B cell (primary cell): ENCODE measurements at regions not wholly inside any gene's neighbourhood (a gene's known extent, or its start where the extent isn't known, plus 50 kb on each side); places are given as distances from the start of the nearest gene placed in this dataset.

Experiments used
- ATAC-seq: fragments of 200-7000 bp; cut with Tn5 transposase; one replicate; pipeline ENCODE4 v1.10.0; 2021; ENCODE audit warnings: low read depth, mild to moderate bottlenecking, moderate number of reproducible peaks, moderate library complexity
- CTCF ChIA-PET: fragments of 350-600 bp; sonication (Branson Sonifier 250); formaldehyde crosslinking; loops from one replicate; lab custom pipeline; 2021; ENCODE audit warnings: antibody characterized with exemption, inconsistent platforms; lab: Charles Lee
- POLR2A ChIA-PET: fragments of 350-600 bp; sonication (Branson Sonifier 250); formaldehyde crosslinking; loops from one replicate; lab custom pipeline; 2021; ENCODE audit warnings: antibody characterized with exemption; lab: Charles Lee
- DNase-seq: peaks from one replicate; pipeline ENCODE4 v3.0.0; 2013
- H2AFZ ChIP-seq: 2 replicates; pipeline ENCODE4 v1.6.1; 2012; ENCODE audit warnings: mild to moderate bottlenecking, low read depth, low read length; ENCODE audit not compliant: insufficient read depth, poor library complexity, severe bottlenecking
- H3K27ac ChIP-seq, 2 donors: 1 replicate in 1 of 2; 2 replicates in 1 of 2; pipeline ENCODE4 v1.5.1; 2012 to 2013; ENCODE audit warnings: low read length in 2 of 2, mild to moderate bottlenecking in 2 of 2, moderate library complexity in 1 of 2
- H3K27me3 ChIP-seq, 4 experiments: fragments of 200-600 bp in 1 of 4; sonication (generic) in 1 of 4; replicated peaks in 1 of 4; 1 replicate in 2 of 4; 2 replicates in 2 of 4; pipeline versions ENCODE4 v1.6.1 to v1.7.0; 2013 to 2016; ENCODE audit warnings: low read length in 3 of 4, mild to moderate bottlenecking in 2 of 4, mixed read lengths in 1 of 4, moderate library complexity in 1 of 4; ENCODE audit not compliant: insufficient read depth in 4 of 4, control insufficient read depth in 3 of 4; ENCODE audit errors: control extremely low read depth in 1 of 4
- H3K36me3 ChIP-seq, 2 experiments: replicated peaks in 1 of 2; 1 replicate in 1 of 2; 2 replicates in 1 of 2; pipeline versions ENCODE4 v1.6.1 to v1.7.1; 2013; ENCODE audit warnings: low read length in 1 of 2; ENCODE audit not compliant: insufficient read depth in 2 of 2, control insufficient read depth in 1 of 2; ENCODE audit errors: control extremely low read depth in 1 of 2, extremely low read depth in 1 of 2
- H3K4me1 ChIP-seq, 2 donors: fragments of 200-600 bp in 1 of 2; sonication (generic) in 1 of 2; 1 replicate in 1 of 2; 2 replicates in 1 of 2; pipeline versions ENCODE4 v1.5.1 to v1.6.1; 2013 to 2017; ENCODE audit warnings: low read length in 2 of 2; ENCODE audit not compliant: control insufficient read depth in 2 of 2, insufficient read depth in 2 of 2
- H3K4me2 ChIP-seq: replicated peaks from 2 replicates; pipeline ENCODE3; 2012; ENCODE audit warnings: mild to moderate bottlenecking, low read depth, low read length; ENCODE audit not compliant: poor library complexity, severe bottlenecking
- H3K4me3 ChIP-seq, 5 experiments: fragments of 200-600 bp in 1 of 5; sonication (generic) in 1 of 5; 1 replicate in 3 of 5; 2 replicates in 2 of 5; pipeline versions ENCODE4 v1.5.1 to v1.7.0; 2011 to 2016; ENCODE audit warnings: low read length in 4 of 5, mild to moderate bottlenecking in 4 of 5, low read depth in 2 of 5, control low read depth in 1 of 5, moderate library complexity in 1 of 5; ENCODE audit not compliant: insufficient read depth in 1 of 5; ENCODE audit errors: control extremely low read depth in 1 of 5, extremely low read depth in 1 of 5
- H3K79me2 ChIP-seq: fragments of 200-600 bp; sonication (generic); one replicate; pipeline ENCODE4 v1.6.0; 2016; ENCODE audit warnings: low read length; ENCODE audit not compliant: control insufficient read depth, insufficient read depth
- H3K9ac ChIP-seq: fragments of 200-600 bp; sonication (generic); 2 replicates; pipeline ENCODE4 v1.6.1; 2017; ENCODE audit warnings: mild to moderate bottlenecking, low read length, moderate library complexity
- H3K9me3 ChIP-seq, 3 donors: one replicate each; pipeline versions ENCODE4 v1.6.1 to v1.7.1; 2013; ENCODE audit warnings: low read length in 2 of 3; ENCODE audit not compliant: control insufficient read depth in 2 of 3, insufficient read depth in 1 of 3; ENCODE audit errors: control extremely low read depth in 1 of 3
- H4K20me1 ChIP-seq: 2 replicates; pipeline ENCODE4 v1.6.0; 2012; ENCODE audit warnings: mild to moderate bottlenecking, low read length; ENCODE audit not compliant: insufficient read depth, control insufficient read depth, poor library complexity, severe bottlenecking
- H3K27ac Mint-ChIP-seq: one replicate; pipeline ENCODE4 v1.8.0; 2021; ENCODE audit warnings: mixed read lengths
- H3K27me3 Mint-ChIP-seq: one replicate; pipeline ENCODE4 v1.8.0; 2021; ENCODE audit warnings: mixed read lengths
- H3K4me1 Mint-ChIP-seq: one replicate; pipeline ENCODE4 v1.8.0; 2021; ENCODE audit warnings: mixed read lengths
- H3K4me3 Mint-ChIP-seq: one replicate; pipeline ENCODE4 v1.8.0; 2021; ENCODE audit warnings: mixed read lengths
- H3K9me3 Mint-ChIP-seq: one replicate; pipeline ENCODE4 v1.8.0; 2022; ENCODE audit warnings: mixed read lengths; ENCODE audit not compliant: insufficient read depth
- EZH2 ChIP-seq: IDR thresholded peaks from 2 replicates; pipeline ENCODE4 v1.6.1; 2012; ENCODE audit warnings: borderline replicate concordance, low read depth, mild to moderate bottlenecking, moderate library complexity, low read length; ENCODE audit not compliant: insufficient read depth, poor library complexity, severe bottlenecking
- WGBS: methylation state at CpG from one replicate; pipeline ENCODE4 v1.1.5; 2013; ENCODE audit warnings: missing lambda C conversion rate; ENCODE audit not compliant: insufficient coverage; 5-methylcytosine and 5-hydroxymethylcytosine counted together
- intact Hi-C: fragments of 100-400 bp; cut with micrococcal nuclease; formaldehyde crosslinking; loops from one replicate; pipeline ENCODE4 v1.10.0; 2022
- TF ChIP-seq, protein P1 (sequence below): fragments of 200-600 bp; IDR thresholded peaks from one replicate; pipeline ENCODE4 v1.8.0; 2022; ENCODE audit warnings: antibody characterized with exemption, mild to moderate bottlenecking

- intact Hi-C loops: no loop called here
- TF ChIP-seq, protein P1, sequence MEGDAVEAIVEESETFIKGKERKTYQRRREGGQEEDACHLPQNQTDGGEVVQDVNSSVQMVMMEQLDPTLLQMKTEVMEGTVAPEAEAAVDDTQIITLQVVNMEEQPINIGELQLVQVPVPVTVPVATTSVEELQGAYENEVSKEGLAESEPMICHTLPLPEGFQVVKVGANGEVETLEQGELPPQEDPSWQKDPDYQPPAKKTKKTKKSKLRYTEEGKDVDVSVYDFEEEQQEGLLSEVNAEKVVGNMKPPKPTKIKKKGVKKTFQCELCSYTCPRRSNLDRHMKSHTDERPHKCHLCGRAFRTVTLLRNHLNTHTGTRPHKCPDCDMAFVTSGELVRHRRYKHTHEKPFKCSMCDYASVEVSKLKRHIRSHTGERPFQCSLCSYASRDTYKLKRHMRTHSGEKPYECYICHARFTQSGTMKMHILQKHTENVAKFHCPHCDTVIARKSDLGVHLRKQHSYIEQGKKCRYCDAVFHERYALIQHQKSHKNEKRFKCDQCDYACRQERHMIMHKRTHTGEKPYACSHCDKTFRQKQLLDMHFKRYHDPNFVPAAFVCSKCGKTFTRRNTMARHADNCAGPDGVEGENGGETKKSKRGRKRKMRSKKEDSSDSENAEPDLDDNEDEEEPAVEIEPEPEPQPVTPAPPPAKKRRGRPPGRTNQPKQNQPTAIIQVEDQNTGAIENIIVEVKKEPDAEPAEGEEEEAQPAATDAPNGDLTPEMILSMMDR: no peak
- TF ChIP-seq EZH2: no peak
- no peaks in the 10 kb centered on the region for H3K9me3 Mint-ChIP-seq
- H3K4me1 Mint-ChIP-seq: no peaks in the 10 kb centered on the region
- no peak overlapping the region for H3K4me3 ChIP-seq
- no peak overlapping the region for H3K27ac Mint-ChIP-seq
- CTCF ChIA-PET: interaction anchor here (0.8 kb wide), 1 partner anchor 23 kb away, joined by 3 read pairs; no protein-coding TSS in a partner anchor
- no peak overlapping the region for H3K4me2 ChIP-seq
- 100% methylated on average over 7 of the region's 8 CpGs for WGBS
- H3K9me3 ChIP-seq: no peaks in the 10 kb centered on the region
- H3K27ac ChIP-seq: no peak overlapping the region
- no peaks in the 10 kb centered on the region for H3K79me2 ChIP-seq
- DNase-seq (no peak), ATAC-seq (no peak)
- no peaks in the 10 kb centered on the region for H4K20me1 ChIP-seq
- H3K36me3 ChIP-seq: no peaks in the 10 kb centered on the region
- H3K27me3 ChIP-seq: no peaks in the 10 kb centered on the region
- POLR2A ChIA-PET: no interaction called here
- H2AFZ ChIP-seq: no peak overlapping the region
- no peaks in the 10 kb centered on the region for H3K27me3 Mint-ChIP-seq
- no peak overlapping the region for H3K4me3 Mint-ChIP-seq
- no peak overlapping the region for H3K9ac ChIP-seq
- no peaks in the 10 kb centered on the region for H3K4me1 ChIP-seq
Observed at GRCh38 chr18:56139792-56140254, 498.6 kb downstream of the TXNL1 start.

GRCh38 chr18:56139372-56139771, 499.0 kb downstream of the TXNL1 start:
- intact Hi-C loops: no loop called here
- ATAC-seq (no peak), DNase-seq (no peak)
- Histone ChIP-seq H3K4me3 (no peak overlapping the region), H3K9me3 (no peaks in the 10 kb centered on the region), H3K36me3 (no peaks in the 10 kb centered on the region), H2AFZ (no peak overlapping the region), H3K9ac (no peak overlapping the region), H3K27me3 (no peaks in the 10 kb centered on the region), H3K79me2 (no peaks in the 10 kb centered on the region), H3K4me1 (no peaks in the 10 kb centered on the region), H4K20me1 (no peaks in the 10 kb centered on the region), H3K4me2 (no peak overlapping the region), H3K27ac (no peak overlapping the region)
- POLR2A ChIA-PET: no interaction called here
- H3K4me1 Mint-ChIP-seq: no peaks in the 10 kb centered on the region
- H3K27ac Mint-ChIP-seq: no peak overlapping the region
- CTCF ChIA-PET: no interaction called here
- H3K27me3 Mint-ChIP-seq: no peaks in the 10 kb centered on the region
- TF ChIP-seq EZH2: no peak
- TF ChIP-seq, protein P1: no peak
- no peak overlapping the region for H3K4me3 Mint-ChIP-seq
- H3K9me3 Mint-ChIP-seq: no peaks in the 10 kb centered on the region
